IPS-20b (cell line): ENCODE measurements at regions not wholly inside any gene's neighbourhood (a gene's known extent, or its start where the extent isn't known, plus 50 kb on each side); places are given as distances from the start of the nearest gene placed in this dataset.

Experiments used
- H3K27ac ChIP-seq: one replicate; pipeline ENCODE4 v1.5.1; 2013; ENCODE audit warnings: low read length
- H3K27me3 ChIP-seq: 2 replicates; pipeline ENCODE4 v1.6.1; 2013; ENCODE audit warnings: mild to moderate bottlenecking, low read length, inconsistent platforms; ENCODE audit not compliant: insufficient read depth
- H3K36me3 ChIP-seq: 2 replicates; pipeline ENCODE4 v1.6.1; 2013; ENCODE audit warnings: low read depth, mild to moderate bottlenecking, inconsistent platforms, low read length, moderate library complexity; ENCODE audit not compliant: insufficient read depth
- H3K4me1 ChIP-seq: 2 replicates; pipeline ENCODE4 v1.6.1; 2013; ENCODE audit warnings: mild to moderate bottlenecking, control low read depth, inconsistent platforms, low read length, moderate library complexity; ENCODE audit not compliant: insufficient read depth
- H3K4me3 ChIP-seq: 2 replicates; pipeline ENCODE4 v1.5.1; 2013; ENCODE audit warnings: mild to moderate bottlenecking, low read length, inconsistent platforms
- H3K9ac ChIP-seq: 2 replicates; pipeline ENCODE4 v1.6.1; 2013; ENCODE audit warnings: low read depth, mild to moderate bottlenecking, inconsistent platforms, low read length, moderate library complexity
- H3K9me3 ChIP-seq: 2 replicates; pipeline ENCODE4 v1.6.1; 2013; ENCODE audit warnings: mild to moderate bottlenecking, low read depth, low read length, inconsistent platforms; ENCODE audit not compliant: insufficient read depth

DNA sequence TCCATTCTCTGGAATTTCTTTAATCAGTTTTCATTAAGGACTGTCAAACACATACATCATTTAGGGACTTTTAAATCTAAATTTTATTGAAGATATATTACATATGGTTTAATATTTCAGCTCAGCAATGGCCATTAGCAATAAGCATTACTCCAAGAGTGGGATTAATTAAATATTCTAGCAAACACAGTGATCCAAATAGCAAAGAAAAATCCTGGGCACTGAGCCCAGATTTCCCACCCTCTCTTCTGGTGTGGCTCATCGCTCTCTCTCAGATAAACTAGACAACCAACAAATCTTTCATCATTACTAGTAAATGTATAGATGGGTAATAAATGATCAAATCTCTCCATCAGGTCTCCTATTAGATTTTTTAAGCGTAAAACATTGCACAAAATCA, 53.5 kb upstream of the FOXD3 start:
- no peak overlapping the region for H3K27ac ChIP-seq
- H3K9me3 ChIP-seq = no peaks in the 10 kb centered on the region
- no peaks in the 10 kb centered on the region for H3K4me1 ChIP-seq
- no peak overlapping the region for H3K4me3 ChIP-seq
- H3K9ac ChIP-seq = no peak overlapping the region
- no peaks in the 10 kb centered on the region for H3K27me3 ChIP-seq
- no peaks in the 10 kb centered on the region for H3K36me3 ChIP-seq

DNA sequence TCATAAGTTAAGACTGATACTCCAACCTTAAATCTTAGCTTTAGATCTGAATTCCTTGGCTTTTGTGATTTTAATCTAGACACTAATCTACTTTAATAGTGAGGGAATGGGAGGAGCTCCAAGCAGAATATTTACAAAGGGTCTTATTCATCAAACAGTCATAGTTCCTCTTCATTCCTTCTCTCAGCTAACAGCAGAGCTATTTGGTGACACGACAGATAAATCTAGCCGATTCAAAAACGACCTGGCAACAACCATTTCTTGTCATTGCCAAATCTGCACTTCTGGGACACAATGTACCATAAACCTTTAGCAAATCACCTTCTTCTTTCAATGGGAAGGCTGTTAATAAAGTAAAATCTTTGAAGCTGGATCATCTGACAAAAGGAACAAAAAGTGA, 52.8 kb upstream of the FOXD3 start:
- H3K4me3 ChIP-seq = no peak overlapping the region

More for the DNA sequence above, 52.8 kb upstream of the FOXD3 start:
- H3K9ac ChIP-seq = no peak overlapping the region
- no peak overlapping the region for H3K27ac ChIP-seq
- no peaks in the 10 kb centered on the region for H3K27me3 ChIP-seq
- no peaks in the 10 kb centered on the region for H3K4me1 ChIP-seq
- H3K9me3 ChIP-seq = no peaks in the 10 kb centered on the region
- H3K36me3 ChIP-seq = no peaks in the 10 kb centered on the region
